ENCODE measurements at regions not wholly inside any gene's neighbourhood (a gene's known extent, or its start where the extent isn't known, plus 50 kb on each side); places are given as distances from the start of the nearest gene placed in this dataset.

DNA sequence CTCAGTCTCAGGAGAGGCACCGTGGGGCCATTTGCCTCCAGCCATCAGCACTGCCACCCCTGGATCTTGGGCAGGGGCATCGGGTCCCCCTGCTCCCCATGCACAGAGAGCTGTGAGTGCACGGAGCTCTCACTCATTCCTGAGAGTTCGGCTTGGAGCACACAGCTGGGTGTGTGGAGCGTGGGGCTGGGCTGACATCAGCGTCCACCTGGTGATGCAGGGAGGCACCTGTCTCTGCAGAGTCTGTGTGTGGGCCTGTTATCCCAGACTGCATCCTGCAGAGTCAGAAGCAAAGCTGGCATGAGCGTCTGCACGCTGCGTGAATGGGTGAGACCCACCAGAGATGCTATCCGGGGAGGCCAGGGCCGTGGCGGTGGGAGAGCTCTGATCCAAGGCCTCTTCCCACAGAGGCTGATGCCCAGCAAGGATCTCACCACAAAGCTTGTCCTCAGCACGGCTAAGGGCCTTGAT is 248.8 kb upstream of the AFDN start:
- peaks cover 4% of the 10 kb centered on the region; the same call in 1 of the 2 replicates for H3K27me3 ChIP-seq (ENCODE audit: low read length)
- BruUV-seq (replicated peaks), result no TSS peak
- no peaks in the 10 kb centered on the region for H4K20me1 ChIP-seq (ENCODE audit: low read length)
- ATAC-seq, result no peak
- intact Hi-C loops (cut with micrococcal nuclease), result no loop called here
- DNase-seq, result no peak
- no peak overlapping the region for H2AFZ ChIP-seq (ENCODE audit: low read length)
- ChIA-PET CTCF (no interaction called here), POLR2A (ENCODE audit: unreplicated experiment) (no interaction called here)
- TF ChIP-seq EZH2phosphoT487 (IDR thresholded peaks at IDR 0.05; ENCODE audit: borderline replicate concordance, low read length) (no peak), EZH2 (IDR thresholded peaks at IDR 0.05; ENCODE audit: low read length, unreplicated experiment) (no peak)
- TF ChIP-seq, protein P1, sequence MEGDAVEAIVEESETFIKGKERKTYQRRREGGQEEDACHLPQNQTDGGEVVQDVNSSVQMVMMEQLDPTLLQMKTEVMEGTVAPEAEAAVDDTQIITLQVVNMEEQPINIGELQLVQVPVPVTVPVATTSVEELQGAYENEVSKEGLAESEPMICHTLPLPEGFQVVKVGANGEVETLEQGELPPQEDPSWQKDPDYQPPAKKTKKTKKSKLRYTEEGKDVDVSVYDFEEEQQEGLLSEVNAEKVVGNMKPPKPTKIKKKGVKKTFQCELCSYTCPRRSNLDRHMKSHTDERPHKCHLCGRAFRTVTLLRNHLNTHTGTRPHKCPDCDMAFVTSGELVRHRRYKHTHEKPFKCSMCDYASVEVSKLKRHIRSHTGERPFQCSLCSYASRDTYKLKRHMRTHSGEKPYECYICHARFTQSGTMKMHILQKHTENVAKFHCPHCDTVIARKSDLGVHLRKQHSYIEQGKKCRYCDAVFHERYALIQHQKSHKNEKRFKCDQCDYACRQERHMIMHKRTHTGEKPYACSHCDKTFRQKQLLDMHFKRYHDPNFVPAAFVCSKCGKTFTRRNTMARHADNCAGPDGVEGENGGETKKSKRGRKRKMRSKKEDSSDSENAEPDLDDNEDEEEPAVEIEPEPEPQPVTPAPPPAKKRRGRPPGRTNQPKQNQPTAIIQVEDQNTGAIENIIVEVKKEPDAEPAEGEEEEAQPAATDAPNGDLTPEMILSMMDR (conservative IDR thresholded peaks at IDR 0.05; ENCODE audit: low read depth, low read length), result no peak
- H3K9me2 ChIP-seq (replicated peaks; ENCODE audit: low read length), result no peaks in the 10 kb centered on the region
- no peaks in the 10 kb centered on the region for H3K4me1 ChIP-seq (ENCODE audit: insufficient read depth, low read length)
- H3K9me3 ChIP-seq (ENCODE audit: low read length), result no peaks in the 10 kb centered on the region
- H3K79me2 ChIP-seq (ENCODE audit: low read length), result no peaks in the 10 kb centered on the region
- no peak overlapping the region for H3K4me3 ChIP-seq (ENCODE audit: low read length)
- no peaks in the 10 kb centered on the region for H3F3A ChIP-seq (ENCODE audit: low read length, unreplicated experiment)
- H3K36me3 ChIP-seq (ENCODE audit: low read depth, low read length), result no peaks in the 10 kb centered on the region
- H3K4me2 ChIP-seq (ENCODE audit: low read length), result no peak overlapping the region
- H3K27ac ChIP-seq (ENCODE audit: low read length), result no peak overlapping the region
- H3K9ac ChIP-seq (ENCODE audit: low read length), result no peak overlapping the region

DNA sequence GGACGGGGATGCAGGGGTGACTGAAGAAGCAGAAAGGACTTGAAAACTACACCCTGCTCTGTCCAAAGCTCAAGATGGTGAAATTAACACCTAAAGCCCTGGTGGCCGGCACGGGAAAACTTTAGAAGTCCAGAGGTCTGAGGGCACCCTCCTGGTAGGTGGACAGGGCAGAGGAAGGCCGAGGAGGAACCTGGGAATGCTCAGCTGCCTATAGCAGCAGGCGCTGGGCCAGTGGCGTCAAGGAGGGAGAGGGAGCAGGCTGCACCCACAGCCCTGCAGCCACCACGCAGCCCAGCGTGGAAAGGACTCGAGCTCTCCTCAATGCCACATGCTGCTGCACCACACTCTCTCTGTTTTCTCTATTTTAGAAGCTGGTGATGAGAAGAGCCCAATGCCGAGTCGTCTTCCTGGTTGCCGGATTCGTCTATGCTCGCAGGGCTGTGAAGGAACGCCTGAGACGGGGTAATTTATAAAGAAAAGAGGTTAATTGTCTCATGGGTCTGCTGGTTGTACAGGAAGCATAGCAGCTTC is 248.3 kb upstream of the AFDN start:
- DNase-seq (no peak), ATAC-seq (no peak)
- intact Hi-C loops (cut with micrococcal nuclease), result no loop called here
- TF ChIP-seq EZH2phosphoT487 (IDR thresholded peaks at IDR 0.05; ENCODE audit: borderline replicate concordance, low read length), result no peak
- TF ChIP-seq, protein P1 (conservative IDR thresholded peaks at IDR 0.05; ENCODE audit: low read depth, low read length), result no peak
- no peak for TF ChIP-seq EZH2 (IDR thresholded peaks at IDR 0.05; ENCODE audit: low read length, unreplicated experiment)
- CTCF ChIA-PET, result no interaction called here
- no peak overlapping the region for H3K27ac ChIP-seq (ENCODE audit: low read length)
- no peak overlapping the region for H3K4me2 ChIP-seq (ENCODE audit: low read length)
- no peaks in the 10 kb centered on the region for H3K9me3 ChIP-seq (ENCODE audit: low read length)
- H3K36me3 ChIP-seq (ENCODE audit: low read depth, low read length), result no peaks in the 10 kb centered on the region
- POLR2A ChIA-PET (ENCODE audit: unreplicated experiment), result no interaction called here
- H3K27me3 ChIP-seq (ENCODE audit: low read length), result peaks cover 4% of the 10 kb centered on the region; the same call in 1 of the 2 replicates
- H3K4me3 ChIP-seq (ENCODE audit: low read length), result no peak overlapping the region
- H4K20me1 ChIP-seq (ENCODE audit: low read length), result no peaks in the 10 kb centered on the region
- no peaks in the 10 kb centered on the region for H3K9me2 ChIP-seq (replicated peaks; ENCODE audit: low read length)
- H3K79me2 ChIP-seq (ENCODE audit: low read length), result no peaks in the 10 kb centered on the region
- no peaks in the 10 kb centered on the region for H3K4me1 ChIP-seq (ENCODE audit: insufficient read depth, low read length)
- no peaks in the 10 kb centered on the region for H3F3A ChIP-seq (ENCODE audit: low read length, unreplicated experiment)
- H2AFZ ChIP-seq (ENCODE audit: low read length), result no peak overlapping the region
- no peak overlapping the region for H3K9ac ChIP-seq (ENCODE audit: low read length)
- BruUV-seq (replicated peaks), result no TSS peak

DNA sequence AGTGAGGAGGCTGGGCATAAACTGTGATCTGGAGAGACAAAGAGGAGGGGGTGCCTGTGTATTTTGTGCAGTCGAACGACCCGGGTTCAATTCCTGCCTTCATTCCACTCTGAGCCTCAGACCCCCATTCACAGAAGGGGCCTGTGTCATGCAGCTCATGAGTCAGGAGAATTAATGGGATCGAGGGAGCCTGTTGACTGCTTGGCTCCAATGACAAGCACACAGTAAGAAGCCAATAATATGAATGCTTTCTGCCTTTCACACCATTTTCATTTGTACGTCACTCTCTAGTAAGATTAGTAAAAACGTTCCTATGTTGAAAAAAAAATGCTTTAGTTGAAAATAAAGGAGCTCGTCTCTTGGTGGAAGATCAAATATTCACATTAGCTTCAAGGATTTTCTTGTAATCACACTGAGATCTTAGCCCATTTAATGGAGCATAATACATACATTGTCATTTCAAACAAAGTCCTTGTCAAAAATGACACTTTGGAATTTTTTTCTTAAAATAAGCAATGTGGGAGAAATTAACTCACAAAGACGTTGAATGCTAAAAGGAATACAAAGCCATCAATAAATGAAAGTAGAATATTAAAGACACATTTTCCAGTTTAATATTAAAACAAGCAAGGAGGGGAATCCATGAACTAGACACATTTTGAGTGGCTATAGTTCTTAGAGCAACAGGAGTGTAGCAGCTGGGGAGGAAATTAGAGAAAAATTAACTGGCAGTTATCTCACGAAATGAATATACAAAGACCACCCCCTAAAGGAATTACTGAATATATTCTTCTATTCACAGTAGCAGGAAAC is 246.7 kb upstream of the AFDN start:
- H3K79me2 ChIP-seq (ENCODE audit: low read length), result no peaks in the 10 kb centered on the region
- H3K9me3 ChIP-seq (ENCODE audit: low read length), result no peaks in the 10 kb centered on the region
- H3K27me3 ChIP-seq (ENCODE audit: low read length), result peaks cover 4% of the 10 kb centered on the region; the same call in 1 of the 2 replicates
- no peaks in the 10 kb centered on the region for H3F3A ChIP-seq (ENCODE audit: low read length, unreplicated experiment)
- no TSS peak for BruUV-seq (replicated peaks)
- DNase-seq, result no peak
- no peak overlapping the region for H3K4me3 ChIP-seq (ENCODE audit: low read length)
- ChIA-PET POLR2A (ENCODE audit: unreplicated experiment) (no interaction called here), CTCF (no interaction called here)
- H4K20me1 ChIP-seq (ENCODE audit: low read length), result no peaks in the 10 kb centered on the region
- H3K9ac ChIP-seq (ENCODE audit: low read length), result no peak overlapping the region
- no peaks in the 10 kb centered on the region for H3K4me1 ChIP-seq (ENCODE audit: insufficient read depth, low read length)
- no peaks in the 10 kb centered on the region for H3K36me3 ChIP-seq (ENCODE audit: low read depth, low read length)
- TF ChIP-seq EZH2phosphoT487 (IDR thresholded peaks at IDR 0.05; ENCODE audit: borderline replicate concordance, low read length) (no peak), EZH2 (IDR thresholded peaks at IDR 0.05; ENCODE audit: low read length, unreplicated experiment) (no peak)
- TF ChIP-seq, protein P1 (conservative IDR thresholded peaks at IDR 0.05; ENCODE audit: low read depth, low read length), result no peak
- H2AFZ ChIP-seq (ENCODE audit: low read length), result no peak overlapping the region
- no peaks in the 10 kb centered on the region for H3K9me2 ChIP-seq (replicated peaks; ENCODE audit: low read length)
- intact Hi-C loops (cut with micrococcal nuclease), result no loop called here
- no peak overlapping the region for H3K4me2 ChIP-seq (ENCODE audit: low read length)
- H3K27ac ChIP-seq (ENCODE audit: low read length), result no peak overlapping the region
- ATAC-seq, result no peak
